Smooth muscle cell (in vitro differentiated cells): ENCODE measurements at regions not wholly inside any gene's neighbourhood (a gene's known extent, or its start where the extent isn't known, plus 50 kb on each side); places are given as distances from the start of the nearest gene placed in this dataset.

Experiments used
- DNase-seq: peaks from one replicate; lab custom pipeline; 2025; ENCODE audit not compliant: unreplicated experiment; lab: John Stamatoyannopoulos, UW
- H2AFZ ChIP-seq: fragments of 200-600 bp; sonication (generic); 2 replicates; pipeline ENCODE4 v1.6.0; 2016; ENCODE audit warnings: antibody characterized with exemption, low read depth, mild to moderate bottlenecking
- H3F3A ChIP-seq: fragments of 200-600 bp; sonication (generic); 2 replicates; pipeline ENCODE4 v1.6.0; 2017; ENCODE audit warnings: antibody characterized with exemption, low read depth
- H3K27ac ChIP-seq: fragments of 200-600 bp; sonication (generic); 2 replicates; pipeline ENCODE4 v1.5.1; 2016; ENCODE audit warnings: low read depth, mild to moderate bottlenecking
- H3K27me3 ChIP-seq: fragments of 200-600 bp; sonication (generic); 2 replicates; pipeline ENCODE4 v1.6.1; 2016; ENCODE audit warnings: low read depth, mild to moderate bottlenecking
- H3K36me3 ChIP-seq: fragments of 200-600 bp; sonication (generic); 2 replicates; pipeline ENCODE4 v1.5.1; 2016; ENCODE audit warnings: low read depth
- H3K4me1 ChIP-seq: fragments of 200-600 bp; sonication (generic); 2 replicates; pipeline ENCODE4 v1.5.1; 2016; ENCODE audit warnings: low read depth
- H3K4me2 ChIP-seq: fragments of 200-600 bp; sonication (generic); 2 replicates; pipeline ENCODE4 v1.6.0; 2016; ENCODE audit warnings: mild to moderate bottlenecking
- H3K4me3 ChIP-seq: fragments of 200-600 bp; sonication (generic); 2 replicates; pipeline ENCODE4 v1.5.1; 2016; ENCODE audit warnings: mild to moderate bottlenecking
- H3K79me2 ChIP-seq: fragments of 200-600 bp; sonication (generic); 2 replicates; pipeline ENCODE4 v1.6.0; 2016; ENCODE audit warnings: low read depth, mild to moderate bottlenecking
- H3K9ac ChIP-seq: fragments of 200-600 bp; sonication (generic); 2 replicates; pipeline ENCODE4 v1.6.0; 2016; ENCODE audit warnings: low read depth
- H3K9me3 ChIP-seq: fragments of 200-600 bp; sonication (generic); replicated peaks from 2 replicates; pipeline ENCODE4 v1.5.1; 2016; ENCODE audit warnings: low read depth
- H4K20me1 ChIP-seq: fragments of 200-600 bp; sonication (generic); 2 replicates; pipeline ENCODE4 v1.6.0; 2016; ENCODE audit warnings: low read depth
- CTCF ChIP-seq: fragments of 200-600 bp; sonication (generic); IDR thresholded peaks from 2 replicates; pipeline ENCODE4 v1.5.1; 2017; ENCODE audit warnings: borderline replicate concordance, mild to moderate bottlenecking, antibody characterized with exemption; ENCODE audit not compliant: insufficient read depth, poor library complexity, severe bottlenecking
- WGBS: methylation state at CpG from one replicate; pipeline ENCODE4 v1.1.7; 2016; ENCODE audit warnings: low lambda C conversion rate; 5-methylcytosine and 5-hydroxymethylcytosine counted together

GRCh38 chr18:24941174-24941951, 410.6 kb downstream of the ZNF521 start:
- DNase-seq: no peak
- no peak for TF ChIP-seq CTCF
- Histone ChIP-seq H2AFZ (no peak overlapping the region), H3K4me3 (no peak overlapping the region), H3K4me1 (no peaks in the 10 kb centered on the region), H3K4me2 (no peak overlapping the region), H3K27me3 (no peaks in the 10 kb centered on the region), H3K79me2 (no peaks in the 10 kb centered on the region), H3K27ac (no peak overlapping the region), H3K36me3 (no peaks in the 10 kb centered on the region), H3K9ac (no peak overlapping the region), H4K20me1 (no peaks in the 10 kb centered on the region), H3F3A (no peaks in the 10 kb centered on the region), H3K9me3 (no peaks in the 10 kb centered on the region)
- 86% methylated on average over 6 of the region's 6 CpGs for WGBS

- Histone ChIP-seq H3K9ac (no peak overlapping the region), H3K4me3 (no peak overlapping the region), H3K27me3 (no peaks in the 10 kb centered on the region), H3K4me2 (no peak overlapping the region), H3K9me3 (no peaks in the 10 kb centered on the region), H3F3A (no peaks in the 10 kb centered on the region), H3K27ac (no peak overlapping the region), H2AFZ (no peak overlapping the region), H3K36me3 (no peaks in the 10 kb centered on the region), H3K79me2 (no peaks in the 10 kb centered on the region), H3K4me1 (no peaks in the 10 kb centered on the region), H4K20me1 (no peaks in the 10 kb centered on the region)
- WGBS: 98% methylated on average over 4 of the region's 4 CpGs
- DNase-seq: no peak
- TF ChIP-seq CTCF: no peak
Measured at GRCh38 chr18:24942144-24942543, 409.8 kb downstream of the ZNF521 start.

- H3K36me3 ChIP-seq: no peaks in the 10 kb centered on the region
- H3K9ac ChIP-seq: no peak overlapping the region
- no peak overlapping the region for H3K4me3 ChIP-seq
- DNase-seq: no peak
- no peak for TF ChIP-seq CTCF
- 92% methylated on average over 8 of the region's 8 CpGs for WGBS
- no peak overlapping the region for H3K4me2 ChIP-seq
- no peaks in the 10 kb centered on the region for H3K27me3 ChIP-seq
- H3F3A ChIP-seq: no peaks in the 10 kb centered on the region
- no peaks in the 10 kb centered on the region for H3K9me3 ChIP-seq
- no peak overlapping the region for H3K27ac ChIP-seq
- H2AFZ ChIP-seq: no peak overlapping the region
- no peaks in the 10 kb centered on the region for H4K20me1 ChIP-seq
- peaks cover 27% of the 10 kb centered on the region for H3K4me1 ChIP-seq
- no peaks in the 10 kb centered on the region for H3K79me2 ChIP-seq
Measured at GRCh38 chr18:24947521-24948305, 404.3 kb downstream of the ZNF521 start.
